ENCODE measurements at regions not wholly inside any gene's neighbourhood (a gene's known extent, or its start where the extent isn't known, plus 50 kb on each side); places are given as distances from the start of the nearest gene placed in this dataset.

GRCh38 chr13:97140611-97141010, 81.5 kb upstream of the MBNL2 start:
- no peak for ATAC-seq
- no peaks in the 10 kb centered on the region for H3K36me3 ChIP-seq (replicated peaks in 1 of 2; ENCODE audit: insufficient read depth in 1 of 2, low read depth in 2 of 2)
- WGBS, 2 donors = 68 to 71% methylated on average over 3 of the region's 3 CpGs
- H3K9me3 ChIP-seq = no peaks in the 10 kb centered on the region
- TF ChIP-seq CTCF (IDR thresholded peaks at IDR 0.05) = no peak
- no peak for DNase-seq
- H3K27me3 ChIP-seq = no peaks in the 10 kb centered on the region
- no peak overlapping the region for H3K27ac ChIP-seq
- no peak overlapping the region for H3K4me3 ChIP-seq
- H3K4me1 ChIP-seq = peaks cover 18% of the 10 kb centered on the region
- intact Hi-C loops (cut with DNase I) = no loop called here

DNA sequence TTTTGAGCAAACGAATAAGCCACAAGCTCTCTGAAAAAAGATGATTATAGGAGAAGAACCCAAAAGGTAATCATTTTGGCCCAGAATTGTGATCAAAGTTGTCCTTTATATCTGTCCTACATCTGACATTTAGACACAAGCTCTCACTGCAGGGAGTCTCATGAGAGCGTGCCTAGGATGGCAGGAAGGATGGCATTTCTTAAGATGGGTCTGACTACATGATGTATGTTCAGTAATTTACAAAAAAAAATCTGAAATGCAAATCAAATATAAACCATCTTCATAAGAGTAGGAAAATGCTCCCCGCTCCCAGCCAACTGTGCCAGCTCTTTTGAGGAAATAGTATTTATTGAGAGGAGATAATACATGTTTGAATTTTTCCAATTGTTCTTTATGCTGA, 81.0 kb upstream of the MBNL2 start:
- H3K4me3 ChIP-seq = no peak overlapping the region

DNA sequence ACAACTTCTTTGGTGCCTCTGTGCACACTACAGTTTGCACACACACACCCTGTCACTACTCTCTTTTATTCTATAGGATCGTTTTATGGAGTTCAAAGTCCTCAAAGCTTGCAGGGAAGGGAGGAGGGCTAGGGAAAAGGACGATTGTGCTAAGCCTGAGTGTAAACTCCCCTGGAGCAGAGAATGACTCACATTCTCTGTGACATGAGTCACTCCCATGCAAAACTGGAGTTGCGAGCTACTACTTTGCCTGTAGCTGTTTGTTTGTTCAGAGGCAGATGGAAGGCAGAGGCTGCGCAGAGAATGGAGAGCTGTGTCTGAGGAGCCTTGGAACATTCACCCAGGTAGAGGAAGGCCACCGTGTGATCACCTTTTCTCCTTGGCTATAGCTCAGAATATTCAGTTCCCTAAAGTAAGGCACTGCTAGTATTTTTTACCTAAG, 80.5 kb upstream of the MBNL2 start:
- Histone ChIP-seq H3K4me3 (no peak overlapping the region), H3K27me3 (no peaks in the 10 kb centered on the region), H3K27ac (peak overlapping the region in 3 of 4 donors; percentile 1 to 57 (median 2)), H3K9me3 (no peaks in the 10 kb centered on the region), H3K4me1 (peaks cover 18% of the 10 kb centered on the region), H3K36me3 (replicated peaks in 1 of 2; ENCODE audit: insufficient read depth in 1 of 2, low read depth in 2 of 2) (no peaks in the 10 kb centered on the region)
- ATAC-seq = peak; percentile 92
- 9 to 13% methylated on average over 5 of the region's 5 CpGs for WGBS, 2 donors
- intact Hi-C loops (cut with DNase I) = no loop called here
- no peak for TF ChIP-seq CTCF (IDR thresholded peaks at IDR 0.05)
- TF ChIP-seq POLR2A (IDR thresholded peaks at IDR 0.05) = peak in 1 of 3 donors; percentile 12
- DNase-seq = peak; percentile 39 to 72 (median 48)

More for the DNA sequence above, 81.0 kb upstream of the MBNL2 start:
- no peaks in the 10 kb centered on the region for H3K27me3 ChIP-seq
- no peak for ATAC-seq
- peaks cover 18% of the 10 kb centered on the region for H3K4me1 ChIP-seq
- no peaks in the 10 kb centered on the region for H3K36me3 ChIP-seq (replicated peaks in 1 of 2; ENCODE audit: insufficient read depth in 1 of 2, low read depth in 2 of 2)
- no peak for TF ChIP-seq POLR2A (IDR thresholded peaks at IDR 0.05)
- no peak for TF ChIP-seq CTCF (IDR thresholded peaks at IDR 0.05)
- no peak for DNase-seq
- intact Hi-C loops (cut with DNase I) = no loop called here
- H3K27ac ChIP-seq = peak overlapping the region in 2 of 4 donors; percentile 2 to 57
- WGBS, 2 donors = 87 to 88% methylated on average over 3 of the region's 3 CpGs
- no peaks in the 10 kb centered on the region for H3K9me3 ChIP-seq

GRCh38 chr13:97142452-97142851, 79.7 kb upstream of the MBNL2 start:
- Histone ChIP-seq H3K4me3 (no peak overlapping the region), H3K27me3 (no peaks in the 10 kb centered on the region), H3K27ac (peak overlapping the region in 2 of 4 donors; percentile 29 to 57), H3K4me1 (peaks cover 18% of the 10 kb centered on the region), H3K9me3 (no peaks in the 10 kb centered on the region), H3K36me3 (replicated peaks in 1 of 2; ENCODE audit: insufficient read depth in 1 of 2, low read depth in 2 of 2) (no peaks in the 10 kb centered on the region)
- peak; percentile 40 to 62 (median 46) for DNase-seq
- TF ChIP-seq POLR2A (IDR thresholded peaks at IDR 0.05) (peak in 2 of 3 donors; percentile 24 to 39), CTCF (IDR thresholded peaks at IDR 0.05) (no peak)
- intact Hi-C loops (cut with DNase I) = no loop called here
- 21 to 31% methylated on average over 8 of the region's 8 CpGs for WGBS, 2 donors
- peak; percentile 76 for ATAC-seq

DNA sequence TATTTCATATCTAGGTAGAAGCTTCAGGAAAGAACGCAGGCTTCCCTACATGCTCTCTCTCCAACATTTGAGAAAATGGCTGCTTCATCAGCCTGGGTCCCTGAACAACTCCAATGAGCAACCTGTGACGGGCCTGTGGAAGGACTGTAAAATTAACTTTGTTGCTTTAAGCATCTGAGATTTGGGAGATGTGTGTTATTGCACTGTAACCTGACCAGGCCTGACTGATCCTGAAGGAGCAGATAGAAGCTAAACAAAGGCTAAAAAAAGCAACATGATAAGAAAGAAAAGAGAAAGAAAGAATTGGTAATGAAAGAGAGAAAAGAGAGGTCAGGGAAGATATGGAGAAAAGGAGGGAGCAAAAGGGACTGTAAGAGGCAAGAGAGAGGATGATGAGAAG, 77.1 kb upstream of the MBNL2 start:
- no peaks in the 10 kb centered on the region for H3K9me3 ChIP-seq
- 86 to 95% methylated on average over 2 of the region's 2 CpGs for WGBS, 2 donors
- ATAC-seq (no peak), DNase-seq (no peak)
- peaks cover 18% of the 10 kb centered on the region for H3K4me1 ChIP-seq
- H3K4me3 ChIP-seq = no peak overlapping the region
- no peaks in the 10 kb centered on the region for H3K36me3 ChIP-seq (replicated peaks in 1 of 2; ENCODE audit: insufficient read depth in 1 of 2, low read depth in 2 of 2)
- intact Hi-C loops (cut with DNase I) = no loop called here
- no peaks in the 10 kb centered on the region for H3K27me3 ChIP-seq
- no peak for TF ChIP-seq POLR2A (IDR thresholded peaks at IDR 0.05)
- no peak for TF ChIP-seq CTCF (IDR thresholded peaks at IDR 0.05)
- H3K27ac ChIP-seq = no peak overlapping the region
